ENCODE measurements at regions not wholly inside any gene's neighbourhood (a gene's known extent, or its start where the extent isn't known, plus 50 kb on each side); places are given as distances from the start of the nearest gene placed in this dataset.

GRCh38 chr7:121475806-121476205 is 79.7 kb upstream of the FAM3C start:
- H3K27ac Mint-ChIP-seq: no peak overlapping the region
- ATAC-seq: no peak
- intact Hi-C loops (cut with micrococcal nuclease): no loop called here

DNA sequence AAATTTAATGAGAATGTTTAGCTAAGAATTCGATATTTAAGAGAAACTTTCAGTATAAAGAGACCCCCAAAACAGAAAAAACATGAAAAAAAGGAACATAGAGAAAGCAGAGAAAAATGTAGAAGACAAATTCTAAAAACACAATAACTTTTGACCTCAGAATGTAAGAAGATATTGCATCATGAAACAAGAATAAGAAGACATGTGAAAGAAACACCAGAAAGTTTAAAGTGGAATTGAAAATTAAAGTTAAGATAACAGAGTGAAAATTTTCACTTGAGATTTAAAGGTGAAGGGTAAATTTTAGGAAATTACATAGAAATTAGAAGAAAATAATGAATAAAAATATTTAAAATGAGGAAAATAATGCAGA is 78.2 kb upstream of the FAM3C start:
- no peak for DNase-seq
- H3K27ac Mint-ChIP-seq: no peak overlapping the region
- ATAC-seq: no peak
- intact Hi-C loops (cut with micrococcal nuclease): no loop called here
- Histone ChIP-seq H3K36me3 (ENCODE audit: control insufficient read depth in 2 of 3, insufficient read depth in 3 of 3, low read length in 3 of 3) (no peaks in the 10 kb centered on the region), H3K4me1 (ENCODE audit: control insufficient read depth in 2 of 2, insufficient read depth in 2 of 2, low read length in 2 of 2) (no peaks in the 10 kb centered on the region), H3K27ac (ENCODE audit: low read depth, low read length) (no peak overlapping the region), H3K27me3 (ENCODE audit: control insufficient read depth in 2 of 2, insufficient read depth in 2 of 2, low read length in 2 of 2) (no peaks in the 10 kb centered on the region), H3K9me3 (ENCODE audit: control insufficient read depth in 2 of 3, low read length in 3 of 3) (no peaks in the 10 kb centered on the region), H3K4me3 (ENCODE audit: low read length) (no peak overlapping the region)
- H3K9me3 Mint-ChIP-seq: no peaks in the 10 kb centered on the region
- H3K4me3 Mint-ChIP-seq: no peak overlapping the region
- ChIA-PET CTCF (interaction anchor here (1.0 kb wide), 1 partner anchor 36 kb away, joined by 3 read pairs; no protein-coding TSS in a partner anchor), POLR2A (interaction anchor here (1.1 kb wide), 1 partner anchor 35 kb away, joined by 3 read pairs; no protein-coding TSS in a partner anchor)
- H3K4me1 Mint-ChIP-seq: no peaks in the 10 kb centered on the region
- peaks cover 0 to 3% (median 0%) of the 10 kb centered on the region in 5 donors for H3K27me3 Mint-ChIP-seq
- H3K36me3 Mint-ChIP-seq: peaks cover 0 to 3% (median 0%) of the 10 kb centered on the region in 5 donors

More at GRCh38 chr7:121475806-121476205, 79.7 kb upstream of the FAM3C start:
- H3K36me3 ChIP-seq (ENCODE audit: control insufficient read depth in 2 of 3, insufficient read depth in 3 of 3, low read length in 3 of 3): no peaks in the 10 kb centered on the region
- Mint-ChIP-seq H3K4me3 (no peak overlapping the region), H3K9me3 (no peaks in the 10 kb centered on the region), H3K4me1 (no peaks in the 10 kb centered on the region), H3K27me3 (peaks cover 0 to 3% (median 0%) of the 10 kb centered on the region in 5 donors), H3K36me3 (peaks cover 0 to 3% (median 0%) of the 10 kb centered on the region in 5 donors)
- H3K4me3 ChIP-seq (ENCODE audit: low read length): no peak overlapping the region
- ChIA-PET CTCF (no interaction called here), POLR2A (no interaction called here)
- H3K27me3 ChIP-seq (ENCODE audit: control insufficient read depth in 2 of 2, insufficient read depth in 2 of 2, low read length in 2 of 2): no peaks in the 10 kb centered on the region
- no peaks in the 10 kb centered on the region for H3K4me1 ChIP-seq (ENCODE audit: control insufficient read depth in 2 of 2, insufficient read depth in 2 of 2, low read length in 2 of 2)
- DNase-seq: no peak
- no peak overlapping the region for H3K27ac ChIP-seq (ENCODE audit: low read depth, low read length)
- H3K9me3 ChIP-seq (ENCODE audit: control insufficient read depth in 2 of 3, low read length in 3 of 3): no peaks in the 10 kb centered on the region

DNA sequence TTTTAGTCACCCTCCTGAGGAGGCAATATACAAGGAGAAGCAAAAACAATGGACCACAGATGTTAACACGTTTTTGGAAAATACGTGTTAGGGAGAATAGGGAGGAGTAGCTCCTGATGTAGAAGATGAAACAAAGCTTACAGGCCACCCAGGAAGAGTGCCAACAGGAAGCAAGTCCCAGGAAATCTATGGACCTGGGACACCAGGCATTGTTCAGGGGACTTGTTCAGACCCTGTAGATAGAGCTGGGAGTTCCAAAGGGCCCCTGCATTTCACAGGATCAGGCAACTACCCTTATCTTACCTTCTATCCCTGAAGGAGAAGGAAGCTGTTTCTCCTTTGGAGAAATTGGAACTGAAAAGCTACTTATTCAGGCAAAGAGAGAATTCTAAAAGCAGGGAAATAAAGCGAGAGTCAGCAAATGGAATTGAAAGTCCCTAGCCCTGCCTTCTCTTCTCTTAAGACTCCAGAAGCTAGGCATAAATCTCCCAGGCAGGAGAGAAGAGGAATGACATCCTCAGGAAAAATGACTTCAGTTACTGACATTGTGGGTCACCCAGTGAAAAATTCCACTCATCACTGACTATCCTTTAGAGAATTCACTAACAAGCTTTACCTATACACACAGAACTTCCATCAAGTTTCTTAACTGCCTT is 77.7 kb upstream of the FAM3C start:
- CTCF ChIA-PET: interaction anchor here (1.0 to 1.1 kb wide), 2 partner anchors 35 to 74 kb away, joined by 3 read pairs; no protein-coding TSS in a partner anchor
- POLR2A ChIA-PET: interaction anchor here (1.1 kb wide), 1 partner anchor 34 kb away, joined by 3 read pairs; no protein-coding TSS in a partner anchor
- Histone ChIP-seq H3K27me3 (ENCODE audit: control insufficient read depth in 2 of 2, insufficient read depth in 2 of 2, low read length in 2 of 2) (no peaks in the 10 kb centered on the region), H3K36me3 (ENCODE audit: control insufficient read depth in 2 of 3, insufficient read depth in 3 of 3, low read length in 3 of 3) (no peaks in the 10 kb centered on the region), H3K27ac (ENCODE audit: low read depth, low read length) (no peak overlapping the region), H3K4me1 (ENCODE audit: control insufficient read depth in 2 of 2, insufficient read depth in 2 of 2, low read length in 2 of 2) (no peaks in the 10 kb centered on the region), H3K4me3 (ENCODE audit: low read length) (no peak overlapping the region), H3K9me3 (ENCODE audit: control insufficient read depth in 2 of 3, low read length in 3 of 3) (no peaks in the 10 kb centered on the region)
- H3K9me3 Mint-ChIP-seq: no peaks in the 10 kb centered on the region
- H3K27me3 Mint-ChIP-seq: peaks cover 0 to 3% (median 0%) of the 10 kb centered on the region in 5 donors
- H3K27ac Mint-ChIP-seq: no peak overlapping the region
- no peak for DNase-seq
- no peak for ATAC-seq
- H3K4me1 Mint-ChIP-seq: no peaks in the 10 kb centered on the region
- intact Hi-C loops (cut with micrococcal nuclease): no loop called here
- H3K36me3 Mint-ChIP-seq: peaks cover 0 to 3% (median 0%) of the 10 kb centered on the region in 5 donors
- no peak overlapping the region for H3K4me3 Mint-ChIP-seq

GRCh38 chr7:121466455-121466854 is 70.3 kb upstream of the FAM3C start:
- H3K4me3 Mint-ChIP-seq: no peak overlapping the region
- H3K27ac ChIP-seq (ENCODE audit: low read depth, low read length): no peak overlapping the region
- no peak for DNase-seq
- peaks cover 0 to 5% (median 0%) of the 10 kb centered on the region in 5 donors for H3K36me3 Mint-ChIP-seq
- no peak overlapping the region for H3K27ac Mint-ChIP-seq
- POLR2A ChIA-PET: interaction anchor here (0.6 kb wide), 1 partner anchor 8 kb away, joined by 3 read pairs; no protein-coding TSS in a partner anchor
- no peaks in the 10 kb centered on the region for H3K4me1 ChIP-seq (ENCODE audit: control insufficient read depth in 2 of 2, insufficient read depth in 2 of 2, low read length in 2 of 2)
- intact Hi-C loops (cut with micrococcal nuclease): no loop called here
- H3K27me3 ChIP-seq (ENCODE audit: control insufficient read depth in 2 of 2, insufficient read depth in 2 of 2, low read length in 2 of 2): no peaks in the 10 kb centered on the region
- no peaks in the 10 kb centered on the region for H3K9me3 ChIP-seq (ENCODE audit: control insufficient read depth in 2 of 3, low read length in 3 of 3)
- CTCF ChIA-PET: no interaction called here
- no peaks in the 10 kb centered on the region for H3K4me1 Mint-ChIP-seq
- no peak for ATAC-seq
- no peak overlapping the region for H3K4me3 ChIP-seq (ENCODE audit: low read length)
- H3K9me3 Mint-ChIP-seq: peaks cover 0 to 3% (median 0%) of the 10 kb centered on the region in 11 donors
- H3K27me3 Mint-ChIP-seq: peaks cover 0 to 5% (median 3%) of the 10 kb centered on the region in 5 donors
- no peaks in the 10 kb centered on the region for H3K36me3 ChIP-seq (ENCODE audit: control insufficient read depth in 2 of 3, insufficient read depth in 3 of 3, low read length in 3 of 3)

GRCh38 chr7:121459148-121459547 is 63.0 kb upstream of the FAM3C start:
- ChIA-PET POLR2A (no interaction called here), CTCF (no interaction called here)
- intact Hi-C loops (cut with micrococcal nuclease): no loop called here
- no peaks in the 10 kb centered on the region for H3K4me1 ChIP-seq (ENCODE audit: control insufficient read depth in 2 of 2, insufficient read depth in 2 of 2, low read length in 2 of 2)
- no peak for DNase-seq
- no peaks in the 10 kb centered on the region for H3K36me3 ChIP-seq (ENCODE audit: control insufficient read depth in 2 of 3, insufficient read depth in 3 of 3, low read length in 3 of 3)
- no peak overlapping the region for H3K4me3 ChIP-seq (ENCODE audit: low read length)
- no peaks in the 10 kb centered on the region for H3K9me3 ChIP-seq (ENCODE audit: control insufficient read depth in 2 of 3, low read length in 3 of 3)
- ATAC-seq: no peak
- Mint-ChIP-seq H3K27me3 (peaks cover 0 to 16% (median 8%) of the 10 kb centered on the region in 5 donors), H3K4me1 (no peaks in the 10 kb centered on the region), H3K4me3 (no peak overlapping the region), H3K36me3 (peaks cover 0 to 2% (median 0%) of the 10 kb centered on the region in 5 donors), H3K27ac (no peak overlapping the region), H3K9me3 (no peaks in the 10 kb centered on the region)
- H3K27ac ChIP-seq (ENCODE audit: low read depth, low read length): no peak overlapping the region
- H3K27me3 ChIP-seq (ENCODE audit: control insufficient read depth in 2 of 2, insufficient read depth in 2 of 2, low read length in 2 of 2): no peaks in the 10 kb centered on the region

- Histone ChIP-seq H3K4me1 (ENCODE audit: control insufficient read depth in 2 of 2, insufficient read depth in 2 of 2, low read length in 2 of 2) (no peaks in the 10 kb centered on the region), H3K36me3 (ENCODE audit: control insufficient read depth in 2 of 3, insufficient read depth in 3 of 3, low read length in 3 of 3) (no peaks in the 10 kb centered on the region), H3K9me3 (ENCODE audit: control insufficient read depth in 2 of 3, low read length in 3 of 3) (no peaks in the 10 kb centered on the region), H3K27ac (ENCODE audit: low read depth, low read length) (no peak overlapping the region), H3K27me3 (ENCODE audit: control insufficient read depth in 2 of 2, insufficient read depth in 2 of 2, low read length in 2 of 2) (no peaks in the 10 kb centered on the region), H3K4me3 (ENCODE audit: low read length) (no peak overlapping the region)
- Mint-ChIP-seq H3K27ac (no peak overlapping the region), H3K27me3 (peaks cover 0 to 16% (median 5%) of the 10 kb centered on the region in 5 donors), H3K36me3 (peaks cover 0 to 2% (median 0%) of the 10 kb centered on the region in 5 donors), H3K4me3 (no peak overlapping the region), H3K4me1 (no peaks in the 10 kb centered on the region), H3K9me3 (peaks cover 0 to 5% (median 0%) of the 10 kb centered on the region in 11 donors)
- no peak for DNase-seq
- intact Hi-C loops (cut with micrococcal nuclease): no loop called here
- ChIA-PET POLR2A (no interaction called here), CTCF (no interaction called here)
- no peak for ATAC-seq
Observed at GRCh38 chr7:121456785-121457359, 60.8 kb upstream of the FAM3C start.

- ChIA-PET POLR2A (no interaction called here), CTCF (no interaction called here)
- peaks cover 0 to 5% (median 0%) of the 10 kb centered on the region in 11 donors for H3K9me3 Mint-ChIP-seq
- intact Hi-C loops (cut with micrococcal nuclease): no loop called here
- no peaks in the 10 kb centered on the region for H3K9me3 ChIP-seq (ENCODE audit: control insufficient read depth in 2 of 3, low read length in 3 of 3)
- no peaks in the 10 kb centered on the region for H3K36me3 ChIP-seq (ENCODE audit: control insufficient read depth in 2 of 3, insufficient read depth in 3 of 3, low read length in 3 of 3)
- no peak overlapping the region for H3K4me3 Mint-ChIP-seq
- no peaks in the 10 kb centered on the region for H3K4me1 Mint-ChIP-seq
- no peak for ATAC-seq
- no peak for DNase-seq
- peaks cover 0 to 12% (median 4%) of the 10 kb centered on the region in 5 donors for H3K27me3 Mint-ChIP-seq
- H3K4me3 ChIP-seq (ENCODE audit: low read length): no peak overlapping the region
- peaks cover 0 to 2% (median 0%) of the 10 kb centered on the region in 5 donors for H3K36me3 Mint-ChIP-seq
- H3K4me1 ChIP-seq (ENCODE audit: control insufficient read depth in 2 of 2, insufficient read depth in 2 of 2, low read length in 2 of 2): no peaks in the 10 kb centered on the region
- no peaks in the 10 kb centered on the region for H3K27me3 ChIP-seq (ENCODE audit: control insufficient read depth in 2 of 2, insufficient read depth in 2 of 2, low read length in 2 of 2)
- no peak overlapping the region for H3K27ac ChIP-seq (ENCODE audit: low read depth, low read length)
- H3K27ac Mint-ChIP-seq: no peak overlapping the region
Observed at GRCh38 chr7:121456015-121456414, 59.9 kb upstream of the FAM3C start.
